Right atrium auricular region (tissue), 2 donors: ENCODE measurements at regions not wholly inside any gene's neighbourhood (a gene's known extent, or its start where the extent isn't known, plus 50 kb on each side); places are given as distances from the start of the nearest gene placed in this dataset.

ENCODE experiments used
- DNase-seq: peaks from one replicate; pipeline ENCODE4 v3.0.0-alpha.2; 2019; ENCODE audit warnings: low spot score
- H3K27ac ChIP-seq, 2 donors: fragments of 200-600 bp; sonication (generic); 1 replicate in 1 of 2; 2 replicates in 1 of 2; pipeline ENCODE4 v1.5.1; 2016 to 2019
- H3K27me3 ChIP-seq, 2 donors: fragments of 200-600 bp; sonication (generic); one replicate each; pipeline versions ENCODE4 v1.5.1 to v1.6.0; 2017 to 2019
- H3K36me3 ChIP-seq: fragments of 200-600 bp; sonication (generic); one replicate; pipeline ENCODE4 v1.5.1; 2016
- H3K4me1 ChIP-seq, 2 donors: fragments of 200-600 bp; sonication (generic); one replicate each; pipeline versions ENCODE4 v1.5.1 to v1.6.0; 2017 to 2019
- H3K4me3 ChIP-seq, 2 donors: fragments of 200-600 bp; sonication (generic); 1 replicate in 1 of 2; 2 replicates in 1 of 2; pipeline ENCODE4 v1.5.1; 2017 to 2019; ENCODE audit warnings: mild to moderate bottlenecking in 1 of 2, moderate library complexity in 1 of 2
- H3K9me3 ChIP-seq, 2 donors: fragments of 200-600 bp; sonication (generic); one replicate each; pipeline ENCODE4 v1.5.1; 2019
- TF ChIP-seq, protein P1 (sequence below), 2 donors: fragments of 200-600 bp; sonication (generic); IDR thresholded peaks; one replicate each; pipeline ENCODE4 v1.5.1; 2019; ENCODE audit warnings: antibody characterized with exemption in 2 of 2

DNA sequence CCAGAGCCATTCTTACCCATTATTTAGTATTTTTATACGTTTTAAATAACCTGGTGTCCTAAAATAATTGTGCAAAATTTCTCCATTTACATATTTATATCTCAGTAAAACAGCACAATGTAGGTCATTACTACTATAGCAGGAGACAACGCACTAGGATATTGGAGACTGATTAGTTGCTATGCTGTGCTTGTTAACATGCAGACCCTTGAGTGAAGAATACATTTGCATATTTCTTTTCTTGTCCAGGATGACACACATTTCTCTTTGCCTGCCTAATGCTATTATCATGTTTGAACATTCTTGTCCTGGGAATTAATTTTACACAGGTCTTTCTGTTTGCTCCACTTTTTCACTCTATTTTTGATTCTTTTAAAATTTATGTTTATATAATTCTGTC, 823.8 kb upstream of the ATXN8OS start:
- Histone ChIP-seq H3K27ac (no peak overlapping the region), H3K36me3 (no peaks in the 10 kb centered on the region), H3K4me3 (no peak overlapping the region), H3K4me1 (no peaks in the 10 kb centered on the region), H3K27me3 (no peaks in the 10 kb centered on the region), H3K9me3 (no peaks in the 10 kb centered on the region)
- DNase-seq, result no peak
- TF ChIP-seq, protein P1, sequence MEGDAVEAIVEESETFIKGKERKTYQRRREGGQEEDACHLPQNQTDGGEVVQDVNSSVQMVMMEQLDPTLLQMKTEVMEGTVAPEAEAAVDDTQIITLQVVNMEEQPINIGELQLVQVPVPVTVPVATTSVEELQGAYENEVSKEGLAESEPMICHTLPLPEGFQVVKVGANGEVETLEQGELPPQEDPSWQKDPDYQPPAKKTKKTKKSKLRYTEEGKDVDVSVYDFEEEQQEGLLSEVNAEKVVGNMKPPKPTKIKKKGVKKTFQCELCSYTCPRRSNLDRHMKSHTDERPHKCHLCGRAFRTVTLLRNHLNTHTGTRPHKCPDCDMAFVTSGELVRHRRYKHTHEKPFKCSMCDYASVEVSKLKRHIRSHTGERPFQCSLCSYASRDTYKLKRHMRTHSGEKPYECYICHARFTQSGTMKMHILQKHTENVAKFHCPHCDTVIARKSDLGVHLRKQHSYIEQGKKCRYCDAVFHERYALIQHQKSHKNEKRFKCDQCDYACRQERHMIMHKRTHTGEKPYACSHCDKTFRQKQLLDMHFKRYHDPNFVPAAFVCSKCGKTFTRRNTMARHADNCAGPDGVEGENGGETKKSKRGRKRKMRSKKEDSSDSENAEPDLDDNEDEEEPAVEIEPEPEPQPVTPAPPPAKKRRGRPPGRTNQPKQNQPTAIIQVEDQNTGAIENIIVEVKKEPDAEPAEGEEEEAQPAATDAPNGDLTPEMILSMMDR (IDR thresholded peaks at IDR 0.05), result no peak

DNA sequence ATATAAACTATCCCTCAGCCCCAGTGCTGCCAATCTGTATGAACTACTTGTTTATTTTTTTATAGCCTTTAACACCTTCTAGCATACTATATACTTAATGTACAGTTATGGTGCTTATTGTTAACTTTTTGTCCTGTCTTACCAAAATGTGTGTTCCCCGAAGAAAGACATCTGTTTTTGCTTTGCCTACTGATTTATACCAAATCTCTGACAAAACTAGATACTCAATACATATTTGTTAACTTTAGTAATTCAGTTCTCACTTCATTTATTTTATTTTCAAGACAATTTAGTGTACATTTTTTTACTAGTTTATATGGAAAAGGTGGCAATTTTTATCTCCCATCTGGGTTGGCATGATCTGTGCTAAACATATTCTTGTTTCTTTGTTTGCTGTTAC, 824.3 kb upstream of the ATXN8OS start:
- H3K4me3 ChIP-seq, result no peak overlapping the region
- H3K4me1 ChIP-seq, result no peaks in the 10 kb centered on the region
- DNase-seq, result no peak
- no peak overlapping the region for H3K27ac ChIP-seq
- no peaks in the 10 kb centered on the region for H3K36me3 ChIP-seq
- no peaks in the 10 kb centered on the region for H3K9me3 ChIP-seq
- TF ChIP-seq, protein P1 (IDR thresholded peaks at IDR 0.05), result no peak
- H3K27me3 ChIP-seq, result no peaks in the 10 kb centered on the region

DNA sequence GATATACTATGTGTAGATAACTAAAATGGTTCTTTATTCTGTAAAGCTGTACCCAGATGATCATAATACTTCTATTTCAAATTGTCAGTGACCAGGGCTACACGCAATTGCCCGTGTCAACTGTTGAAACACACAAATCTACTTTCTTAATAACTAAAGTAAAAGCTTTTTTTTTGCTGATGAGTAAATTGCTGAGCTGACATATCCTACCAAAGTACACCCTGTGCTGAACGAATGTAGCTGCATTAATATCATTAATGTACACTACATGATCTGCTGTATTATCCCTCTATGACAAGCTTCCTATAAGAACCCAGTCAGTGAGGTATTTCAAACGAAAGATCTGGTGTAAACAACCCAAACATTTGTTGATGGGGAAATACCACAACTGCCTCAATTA, 827.2 kb upstream of the ATXN8OS start:
- no peaks in the 10 kb centered on the region for H3K9me3 ChIP-seq
- H3K36me3 ChIP-seq, result no peaks in the 10 kb centered on the region
- TF ChIP-seq, protein P1 (IDR thresholded peaks at IDR 0.05), result no peak
- no peaks in the 10 kb centered on the region for H3K27me3 ChIP-seq
- H3K4me1 ChIP-seq, result no peaks in the 10 kb centered on the region
- no peak overlapping the region for H3K4me3 ChIP-seq
- DNase-seq, result no peak
- H3K27ac ChIP-seq, result no peak overlapping the region

DNA sequence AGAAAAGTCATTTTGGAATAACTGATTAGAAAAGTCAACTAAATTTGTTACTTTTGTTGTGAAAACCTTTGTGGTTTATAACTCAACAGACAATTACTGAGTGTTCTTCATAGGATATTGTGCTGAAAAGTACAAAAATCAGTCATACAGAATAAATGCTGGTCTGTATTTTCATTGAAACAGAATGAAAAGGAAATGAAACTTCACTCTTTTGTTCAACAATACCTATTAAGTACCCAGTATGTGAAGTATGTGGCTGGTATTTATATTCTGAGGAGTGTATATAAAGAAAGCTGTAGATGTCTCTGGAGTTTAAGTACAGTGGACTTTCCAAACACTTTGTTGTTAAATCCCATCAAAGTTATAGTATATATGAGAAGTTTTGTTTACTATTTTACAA, 828.4 kb upstream of the ATXN8OS start:
- H3K27ac ChIP-seq, result no peak overlapping the region
- TF ChIP-seq, protein P1 (IDR thresholded peaks at IDR 0.05), result no peak
- no peaks in the 10 kb centered on the region for H3K9me3 ChIP-seq
- H3K4me1 ChIP-seq, result no peaks in the 10 kb centered on the region
- no peak overlapping the region for H3K4me3 ChIP-seq
- H3K27me3 ChIP-seq, result no peaks in the 10 kb centered on the region
- no peak for DNase-seq
- H3K36me3 ChIP-seq, result no peaks in the 10 kb centered on the region

DNA sequence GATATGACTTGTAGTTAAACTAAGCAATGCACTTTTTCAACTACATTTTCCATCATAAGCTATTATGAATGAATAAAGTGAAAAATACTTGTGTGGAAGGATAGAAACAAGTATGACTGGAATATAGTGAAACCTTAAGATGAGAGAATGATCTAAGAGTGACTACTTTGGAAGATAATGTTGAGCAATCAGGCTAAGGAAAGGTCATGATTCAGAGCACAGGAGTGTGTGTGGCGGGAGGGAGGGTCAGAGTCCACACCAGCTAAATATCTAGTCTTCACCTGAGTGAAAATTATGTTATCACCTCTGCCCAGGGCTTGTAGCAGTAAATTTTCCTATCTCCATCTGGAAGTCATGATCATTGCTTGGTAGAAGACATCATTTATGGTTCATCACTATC, 833.4 kb upstream of the ATXN8OS start:
- Histone ChIP-seq H3K36me3 (no peaks in the 10 kb centered on the region), H3K27ac (no peak overlapping the region), H3K4me3 (no peak overlapping the region), H3K27me3 (no peaks in the 10 kb centered on the region), H3K9me3 (no peaks in the 10 kb centered on the region), H3K4me1 (no peaks in the 10 kb centered on the region)
- DNase-seq, result no peak
- TF ChIP-seq, protein P1 (IDR thresholded peaks at IDR 0.05), result no peak
